Ovary (tissue), 7 donors: ENCODE measurements at regions not wholly inside any gene's neighbourhood (a gene's known extent, or its start where the extent isn't known, plus 50 kb on each side); places are given as distances from the start of the nearest gene placed in this dataset.

Experiments used
- DNase-seq, 5 donors: peaks; one replicate each; pipeline ENCODE4 v3.0.0-alpha.2; 2019 to 2020
- H3K27ac ChIP-seq, 2 donors: fragments of 200-600 bp; one replicate each; pipeline versions ENCODE4 v1.5.1 to v1.8.0; 2019 to 2022
- H3K27me3 ChIP-seq: fragments of 200-600 bp; one replicate; pipeline ENCODE4 v1.8.0; 2022
- H3K36me3 ChIP-seq: fragments of 200-600 bp; sonication (generic); one replicate; pipeline ENCODE4 v1.5.1; 2019
- H3K4me1 ChIP-seq: one replicate; pipeline ENCODE4 v1.8.1; 2013; ENCODE audit warnings: mild to moderate bottlenecking, moderate library complexity; ENCODE audit not compliant: insufficient read depth
- H3K4me3 ChIP-seq: fragments of 200-600 bp; sonication (generic); one replicate; pipeline ENCODE4 v1.5.1; 2017
- H3K9me3 ChIP-seq, 2 donors: fragments of 200-600 bp in 1 of 2; sonication (generic) in 1 of 2; one replicate each; pipeline versions ENCODE4 v1.5.1 to v1.8.1; 2013 to 2019; ENCODE audit warnings: mild to moderate bottlenecking in 1 of 2, moderate library complexity in 1 of 2
- CTCF ChIP-seq, 3 donors: fragments of 450-650 bp in 2 of 3; fragments of 200-600 bp in 1 of 3; IDR thresholded peaks; one replicate each; pipeline versions ENCODE4 v1.5.1 to v1.8.0; 2016 to 2022; ENCODE audit warnings: antibody characterized with exemption in 3 of 3, mild to moderate bottlenecking in 1 of 3
- EP300 ChIP-seq: sonication (generic); formaldehyde crosslinking; IDR thresholded peaks from one replicate; pipeline ENCODE4 v1.6.1; 2017; ENCODE audit warnings: antibody characterized with exemption
- POLR2A ChIP-seq: fragments of 450-650 bp; IDR thresholded peaks from one replicate; pipeline ENCODE4 v1.6.1; 2017; ENCODE audit warnings: antibody characterized with exemption, mild to moderate bottlenecking, moderate library complexity
- WGBS, 3 donors: extraction: QIAGEN DNeasy Blood & Tissue Kit in 1 of 3; methylation state at CpG; one replicate each; pipeline versions ENCODE4 v1.1.5 to v1.1.7; 2013 to 2017; 5-methylcytosine and 5-hydroxymethylcytosine counted together
- intact Hi-C, 4 donors: fragments of 100-400 bp; cut with DNase I; formaldehyde crosslinking; loops; one replicate each; pipeline versions ENCODE4 v1.11.0 to v1.15.1; 2022 to 2023
- donor health status: DM: no; HTN: no; CAD: no; lungs with moderate emphysema.
- donor health status: DM: no; HTN: no; CAD: no.
- donor health status: Bipolar disorder and iron deficiency.
- donor health status: DM: no; HTN: no; CAD: no.
- donor health status: DM: yes; HTN: yes; CAD: no.

GRCh38 chr2:20916604-20917286 is 93.8 kb upstream of the LDAH start:
- H3K4me3 ChIP-seq = no peak overlapping the region
- no peak for TF ChIP-seq EP300
- TF ChIP-seq CTCF (IDR thresholded peaks at IDR 0.05) = no peak
- TF ChIP-seq POLR2A = no peak
- DNase-seq = no peak
- H3K9me3 ChIP-seq = no peaks in the 10 kb centered on the region
- H3K4me1 ChIP-seq = no peaks in the 10 kb centered on the region
- no peaks in the 10 kb centered on the region for H3K36me3 ChIP-seq
- no peak overlapping the region for H3K27ac ChIP-seq
- intact Hi-C loops = no loop called here
- H3K27me3 ChIP-seq = no peaks in the 10 kb centered on the region
- WGBS, 3 donors = 49 to 53% (median 52%) methylated on average over 7 of the region's 7 CpGs

GRCh38 chr2:20915271-20915670 is 92.4 kb upstream of the LDAH start:
- no peaks in the 10 kb centered on the region for H3K9me3 ChIP-seq
- no peaks in the 10 kb centered on the region for H3K36me3 ChIP-seq
- H3K4me3 ChIP-seq = no peak overlapping the region
- H3K27me3 ChIP-seq = no peaks in the 10 kb centered on the region
- WGBS, 3 donors = 77 to 86% (median 81%) methylated on average over 4 of the region's 4 CpGs
- TF ChIP-seq POLR2A = no peak
- no peak for TF ChIP-seq EP300
- no peak for TF ChIP-seq CTCF (IDR thresholded peaks at IDR 0.05)
- H3K27ac ChIP-seq = no peak overlapping the region
- H3K4me1 ChIP-seq = no peaks in the 10 kb centered on the region
- intact Hi-C loops = no loop called here
- no peak for DNase-seq

- no peak for TF ChIP-seq EP300
- TF ChIP-seq CTCF (IDR thresholded peaks at IDR 0.05) = no peak
- TF ChIP-seq POLR2A = no peak
- Histone ChIP-seq H3K9me3 (no peaks in the 10 kb centered on the region), H3K4me3 (no peak overlapping the region), H3K27me3 (no peaks in the 10 kb centered on the region), H3K4me1 (no peaks in the 10 kb centered on the region), H3K36me3 (no peaks in the 10 kb centered on the region), H3K27ac (no peak overlapping the region)
- 90 to 97% (median 93%) methylated on average over 5 of the region's 5 CpGs for WGBS, 3 donors
- DNase-seq = no peak
- intact Hi-C loops = no loop called here
These were observed 91.9 kb upstream of the LDAH start for GRCh38 chr2:20914771-20915170.

- no peak for DNase-seq
- no peak for TF ChIP-seq POLR2A
- no peak for TF ChIP-seq CTCF (IDR thresholded peaks at IDR 0.05)
- TF ChIP-seq EP300 = no peak
- H3K27me3 ChIP-seq = no peaks in the 10 kb centered on the region
- WGBS, 3 donors = 91 to 98% (median 95%) methylated on average over 4 of the region's 4 CpGs
- no peak overlapping the region for H3K27ac ChIP-seq
- no peaks in the 10 kb centered on the region for H3K9me3 ChIP-seq
- no peak overlapping the region for H3K4me3 ChIP-seq
- no peaks in the 10 kb centered on the region for H3K4me1 ChIP-seq
- H3K36me3 ChIP-seq = no peaks in the 10 kb centered on the region
- intact Hi-C loops = no loop called here
These were observed 91.2 kb upstream of the LDAH start for GRCh38 chr2:20914087-20914486.
